Duodenal mucosa (tissue), 2 donors: ENCODE measurements at regions not wholly inside any gene's neighbourhood (a gene's known extent, or its start where the extent isn't known, plus 50 kb on each side); places are given as distances from the start of the nearest gene placed in this dataset.

Experiments
- H3K27ac ChIP-seq: one replicate; pipeline ENCODE4 v1.7.0; 2013; ENCODE audit warnings: low read depth, low read length
- H3K27me3 ChIP-seq, 2 donors: one replicate each; pipeline ENCODE4 v1.7.0; 2013; ENCODE audit warnings: low read length in 2 of 2, control low read depth in 1 of 2; ENCODE audit not compliant: insufficient read depth in 2 of 2, control insufficient read depth in 1 of 2
- H3K36me3 ChIP-seq, 2 donors: one replicate each; pipeline ENCODE4 v1.7.0; 2013; ENCODE audit warnings: low read length in 2 of 2, control low read depth in 1 of 2; ENCODE audit not compliant: insufficient read depth in 2 of 2, control insufficient read depth in 1 of 2
- H3K4me1 ChIP-seq, 2 donors: one replicate each; pipeline ENCODE4 v1.7.0; 2013; ENCODE audit warnings: low read length in 2 of 2, control low read depth in 1 of 2; ENCODE audit not compliant: insufficient read depth in 2 of 2, control insufficient read depth in 1 of 2
- H3K4me3 ChIP-seq, 2 donors: one replicate each; pipeline ENCODE4 v1.7.0; 2013; ENCODE audit warnings: low read length in 2 of 2, low read depth in 1 of 2
- H3K9ac ChIP-seq, 2 donors: one replicate each; pipeline ENCODE4 v1.7.0; 2013; ENCODE audit warnings: low read length in 2 of 2, low read depth in 1 of 2
- H3K9me3 ChIP-seq, 2 donors: one replicate each; pipeline ENCODE4 v1.7.0; 2013; ENCODE audit warnings: low read length in 2 of 2, control low read depth in 1 of 2; ENCODE audit not compliant: control insufficient read depth in 1 of 2

- peaks cover 0 to 3% of the 10 kb centered on the region in 2 donors for H3K27me3 ChIP-seq
- H3K9ac ChIP-seq: no peak overlapping the region
- H3K4me3 ChIP-seq: no peak overlapping the region
- H3K4me1 ChIP-seq: no peaks in the 10 kb centered on the region
- no peaks in the 10 kb centered on the region for H3K9me3 ChIP-seq
- H3K36me3 ChIP-seq: no peaks in the 10 kb centered on the region
- H3K27ac ChIP-seq: no peak overlapping the region
Measured at GRCh38 chr6:752438-752837, 59.5 kb upstream of the EXOC2 start.

GRCh38 chr6:751765-752164 is 58.8 kb upstream of the EXOC2 start:
- H3K27ac ChIP-seq: no peak overlapping the region
- H3K4me1 ChIP-seq: no peaks in the 10 kb centered on the region
- H3K4me3 ChIP-seq: no peak overlapping the region
- no peak overlapping the region for H3K9ac ChIP-seq
- no peaks in the 10 kb centered on the region for H3K9me3 ChIP-seq
- H3K27me3 ChIP-seq: peaks cover 0 to 3% of the 10 kb centered on the region in 2 donors
- H3K36me3 ChIP-seq: no peaks in the 10 kb centered on the region

- no peak overlapping the region for H3K4me3 ChIP-seq
- H3K27me3 ChIP-seq: peaks cover 0 to 3% of the 10 kb centered on the region in 2 donors
- H3K36me3 ChIP-seq: no peaks in the 10 kb centered on the region
- H3K27ac ChIP-seq: no peak overlapping the region
- H3K9me3 ChIP-seq: no peaks in the 10 kb centered on the region
- no peaks in the 10 kb centered on the region for H3K4me1 ChIP-seq
- H3K9ac ChIP-seq: no peak overlapping the region
Measured at GRCh38 chr6:747921-748320, 55.0 kb upstream of the EXOC2 start.

GRCh38 chr6:747028-747427 is 54.1 kb upstream of the EXOC2 start:
- Histone ChIP-seq H3K27ac (no peak overlapping the region), H3K4me1 (no peaks in the 10 kb centered on the region), H3K36me3 (no peaks in the 10 kb centered on the region), H3K4me3 (no peak overlapping the region), H3K9ac (no peak overlapping the region), H3K9me3 (no peaks in the 10 kb centered on the region), H3K27me3 (peaks cover 0 to 3% of the 10 kb centered on the region in 2 donors)

- Histone ChIP-seq H3K4me3 (no peak overlapping the region), H3K27me3 (peaks cover 0 to 3% of the 10 kb centered on the region in 2 donors), H3K4me1 (no peaks in the 10 kb centered on the region), H3K27ac (no peak overlapping the region), H3K9ac (no peak overlapping the region), H3K36me3 (no peaks in the 10 kb centered on the region), H3K9me3 (no peaks in the 10 kb centered on the region)
Measured at GRCh38 chr6:744666-745353, 51.9 kb upstream of the EXOC2 start.

- Histone ChIP-seq H3K9me3 (no peaks in the 10 kb centered on the region), H3K4me3 (no peak overlapping the region), H3K4me1 (no peaks in the 10 kb centered on the region), H3K36me3 (no peaks in the 10 kb centered on the region), H3K9ac (no peak overlapping the region), H3K27ac (no peak overlapping the region), H3K27me3 (peaks cover 0 to under 1% of the 10 kb centered on the region in 2 donors)
Measured at GRCh38 chr6:743320-744096, 50.6 kb upstream of the EXOC2 start.
